ENCODE measurements at regions not wholly inside any gene's neighbourhood (a gene's known extent, or its start where the extent isn't known, plus 50 kb on each side); places are given as distances from the start of the nearest gene placed in this dataset.

DNA sequence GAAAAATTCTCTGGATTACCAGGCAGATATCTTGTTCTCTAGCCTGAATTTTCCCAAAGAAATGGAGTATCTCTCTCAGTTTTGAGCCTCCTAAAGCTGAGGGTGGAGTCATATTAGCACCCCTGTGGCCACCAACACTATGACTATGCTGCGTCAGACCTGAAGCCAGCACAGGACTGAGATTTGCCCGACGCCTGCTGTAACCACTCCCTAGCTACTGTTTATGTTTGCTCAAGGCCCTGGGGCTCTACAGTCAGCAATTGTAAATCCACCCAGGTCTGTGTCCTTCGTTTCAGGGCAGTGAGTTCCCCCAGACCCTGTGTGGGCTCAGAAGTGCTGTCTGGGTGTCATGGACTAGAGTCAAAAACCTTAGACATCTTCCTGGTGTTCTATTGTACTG, 61.4 kb downstream of the ZXDA start:
- no peak overlapping the region for H3K4me3 ChIP-seq (ENCODE audit: low read length in 2 of 2)
- H2BK12ac ChIP-seq (ENCODE audit: low read length), result no peak overlapping the region
- H3K79me1 ChIP-seq (ENCODE audit: low read depth, low read length), result no peaks in the 10 kb centered on the region
- WGBS, 2 donors (ENCODE audit: extremely low coverage in 2 of 2, insufficient read length in 2 of 2, insufficient replicate concordance in 1 of 2), result no CpG with 5 or more reads among the region's 4 CpGs
- H3K27me3 ChIP-seq (ENCODE audit: control insufficient read depth in 3 of 3, insufficient read depth in 3 of 3, low read depth in 1 of 3, low read length in 3 of 3), result no peaks in the 10 kb centered on the region
- no peak overlapping the region for H3K18ac ChIP-seq (ENCODE audit: low read length)
- no peak overlapping the region for H2AFZ ChIP-seq (ENCODE audit: low read length)
- H2BK120ac ChIP-seq (ENCODE audit: low read depth, low read length), result no peak overlapping the region
- H2AK5ac ChIP-seq (ENCODE audit: low read depth, low read length), result no peak overlapping the region
- H3K9ac ChIP-seq (ENCODE audit: low read depth, low read length, poor library complexity), result no peak overlapping the region
- no peak overlapping the region for H3K4ac ChIP-seq (ENCODE audit: low read length)
- no peak overlapping the region for H3K27ac ChIP-seq (replicated peaks; ENCODE audit: low read length)
- no peak overlapping the region for H3K4me2 ChIP-seq (ENCODE audit: insufficient read depth, low read length, poor library complexity, severe bottlenecking)
- no peak overlapping the region for H3K14ac ChIP-seq (ENCODE audit: low read length)
- H2BK15ac ChIP-seq (ENCODE audit: low read length), result no peak overlapping the region
- H4K91ac ChIP-seq (ENCODE audit: low read depth, low read length, poor library complexity), result no peak overlapping the region
- no peaks in the 10 kb centered on the region for H3K36me3 ChIP-seq (replicated peaks in 1 of 2; ENCODE audit: control insufficient read depth in 2 of 2, insufficient read depth in 2 of 2, low read length in 2 of 2)
- H3K9me3 ChIP-seq (replicated peaks in 1 of 2; ENCODE audit: control insufficient read depth in 2 of 2, insufficient read depth in 1 of 2, low read depth in 1 of 2, low read length in 2 of 2), result peaks cover 0 to 8% of the 10 kb centered on the region in 2 donors
- H2BK5ac ChIP-seq (ENCODE audit: low read length), result no peak overlapping the region
- no peak for DNase-seq (ENCODE audit: low spot score)
- no peak overlapping the region for H3K23ac ChIP-seq (ENCODE audit: low read depth, low read length, poor library complexity)
- H4K8ac ChIP-seq (ENCODE audit: low read depth, low read length), result no peak overlapping the region
- no peaks in the 10 kb centered on the region for H3K4me1 ChIP-seq (ENCODE audit: control insufficient read depth in 2 of 2, insufficient read depth in 1 of 2, low read depth in 1 of 2, low read length in 2 of 2)

DNA sequence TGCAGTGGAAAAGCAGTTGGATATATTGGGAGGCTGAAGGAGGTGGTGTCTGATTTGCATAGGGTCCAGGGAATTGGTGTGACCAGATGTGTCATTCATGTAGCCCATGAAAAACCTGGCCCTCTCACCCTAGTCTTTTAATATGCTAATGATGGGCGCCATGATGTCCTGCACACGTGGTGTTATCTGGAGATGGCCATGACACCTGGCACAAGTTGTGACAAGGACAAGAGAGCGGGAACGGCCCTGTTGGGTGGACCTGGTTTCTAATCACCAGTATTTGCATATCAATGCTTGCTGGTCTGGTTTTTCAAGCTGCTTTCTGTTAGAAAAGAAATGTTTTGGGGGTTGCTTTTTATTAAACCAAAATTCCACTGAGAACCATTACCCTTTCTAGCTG, 87.4 kb downstream of the ZXDA start:
- no peaks in the 10 kb centered on the region for H3K27me3 ChIP-seq (ENCODE audit: control insufficient read depth in 3 of 3, insufficient read depth in 3 of 3, low read depth in 1 of 3, low read length in 3 of 3)
- H3K9ac ChIP-seq (ENCODE audit: low read depth, low read length, poor library complexity), result no peak overlapping the region
- H3K4me3 ChIP-seq (ENCODE audit: low read length in 2 of 2), result no peak overlapping the region
- no peaks in the 10 kb centered on the region for H3K9me3 ChIP-seq (replicated peaks in 1 of 2; ENCODE audit: control insufficient read depth in 2 of 2, insufficient read depth in 1 of 2, low read depth in 1 of 2, low read length in 2 of 2)
- no peak overlapping the region for H2BK120ac ChIP-seq (ENCODE audit: low read depth, low read length)
- no peak overlapping the region for H2AFZ ChIP-seq (ENCODE audit: low read length)
- no peak overlapping the region for H2BK12ac ChIP-seq (ENCODE audit: low read length)
- H4K91ac ChIP-seq (ENCODE audit: low read depth, low read length, poor library complexity), result no peak overlapping the region
- H2BK5ac ChIP-seq (ENCODE audit: low read length), result no peak overlapping the region
- H2AK5ac ChIP-seq (ENCODE audit: low read depth, low read length), result no peak overlapping the region
- H3K18ac ChIP-seq (ENCODE audit: low read length), result no peak overlapping the region
- no CpG with 5 or more reads among the region's 4 CpGs for WGBS, 2 donors (ENCODE audit: extremely low coverage in 2 of 2, insufficient read length in 2 of 2, insufficient replicate concordance in 1 of 2)
- H3K14ac ChIP-seq (ENCODE audit: low read length), result no peak overlapping the region
- no peak for DNase-seq (ENCODE audit: low spot score)
- no peaks in the 10 kb centered on the region for H3K79me1 ChIP-seq (ENCODE audit: low read depth, low read length)
- H2BK15ac ChIP-seq (ENCODE audit: low read length), result no peak overlapping the region
- H3K36me3 ChIP-seq (replicated peaks in 1 of 2; ENCODE audit: control insufficient read depth in 2 of 2, insufficient read depth in 2 of 2, low read length in 2 of 2), result no peaks in the 10 kb centered on the region
- no peak overlapping the region for H4K8ac ChIP-seq (ENCODE audit: low read depth, low read length)
- H3K4ac ChIP-seq (ENCODE audit: low read length), result no peak overlapping the region
- H3K27ac ChIP-seq (replicated peaks; ENCODE audit: low read length), result no peak overlapping the region
- H3K4me1 ChIP-seq (ENCODE audit: control insufficient read depth in 2 of 2, insufficient read depth in 1 of 2, low read depth in 1 of 2, low read length in 2 of 2), result no peaks in the 10 kb centered on the region
- no peak overlapping the region for H3K4me2 ChIP-seq (ENCODE audit: insufficient read depth, low read length, poor library complexity, severe bottlenecking)
- no peak overlapping the region for H3K23ac ChIP-seq (ENCODE audit: low read depth, low read length, poor library complexity)

DNA sequence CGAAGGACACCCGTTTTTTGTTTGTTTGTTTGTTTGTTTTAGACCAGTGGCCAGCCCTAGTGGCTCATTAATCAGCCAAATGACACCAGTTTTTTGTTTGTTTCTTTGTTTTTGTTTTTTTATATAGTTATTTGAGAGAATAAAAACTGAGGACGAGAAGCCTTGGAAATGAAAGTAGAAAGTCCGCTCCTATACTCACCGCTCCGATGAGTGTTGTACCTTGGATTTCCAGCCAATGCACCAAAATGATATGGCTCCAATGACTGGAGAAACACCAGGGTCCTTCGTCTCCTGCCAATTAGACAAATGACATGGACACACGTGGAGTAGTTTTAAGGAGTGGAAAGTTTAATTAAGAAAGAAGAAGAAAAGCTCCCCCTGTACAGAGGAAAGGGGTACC, 87.9 kb downstream of the ZXDA start:
- no peaks in the 10 kb centered on the region for H3K27me3 ChIP-seq (ENCODE audit: control insufficient read depth in 3 of 3, insufficient read depth in 3 of 3, low read depth in 1 of 3, low read length in 3 of 3)
- no peak overlapping the region for H4K91ac ChIP-seq (ENCODE audit: low read depth, low read length, poor library complexity)
- H3K14ac ChIP-seq (ENCODE audit: low read length), result no peak overlapping the region
- H2BK5ac ChIP-seq (ENCODE audit: low read length), result no peak overlapping the region
- H3K18ac ChIP-seq (ENCODE audit: low read length), result no peak overlapping the region
- H3K79me1 ChIP-seq (ENCODE audit: low read depth, low read length), result no peaks in the 10 kb centered on the region
- H2BK12ac ChIP-seq (ENCODE audit: low read length), result no peak overlapping the region
- H2AFZ ChIP-seq (ENCODE audit: low read length), result no peak overlapping the region
- no peak overlapping the region for H3K9ac ChIP-seq (ENCODE audit: low read depth, low read length, poor library complexity)
- no peak overlapping the region for H3K4me2 ChIP-seq (ENCODE audit: insufficient read depth, low read length, poor library complexity, severe bottlenecking)
- no peak overlapping the region for H2BK15ac ChIP-seq (ENCODE audit: low read length)
- no peak overlapping the region for H3K27ac ChIP-seq (replicated peaks; ENCODE audit: low read length)
- no peaks in the 10 kb centered on the region for H3K9me3 ChIP-seq (replicated peaks in 1 of 2; ENCODE audit: control insufficient read depth in 2 of 2, insufficient read depth in 1 of 2, low read depth in 1 of 2, low read length in 2 of 2)
- no peak overlapping the region for H3K23ac ChIP-seq (ENCODE audit: low read depth, low read length, poor library complexity)
- DNase-seq (ENCODE audit: low spot score), result no peak
- no peak overlapping the region for H4K8ac ChIP-seq (ENCODE audit: low read depth, low read length)
- no peaks in the 10 kb centered on the region for H3K36me3 ChIP-seq (replicated peaks in 1 of 2; ENCODE audit: control insufficient read depth in 2 of 2, insufficient read depth in 2 of 2, low read length in 2 of 2)
- H3K4me3 ChIP-seq (ENCODE audit: low read length in 2 of 2), result no peak overlapping the region
- H3K4me1 ChIP-seq (ENCODE audit: control insufficient read depth in 2 of 2, insufficient read depth in 1 of 2, low read depth in 1 of 2, low read length in 2 of 2), result no peaks in the 10 kb centered on the region
- no CpG with 5 or more reads among the region's 8 CpGs for WGBS, 2 donors (ENCODE audit: extremely low coverage in 2 of 2, insufficient read length in 2 of 2, insufficient replicate concordance in 1 of 2)
- H2BK120ac ChIP-seq (ENCODE audit: low read depth, low read length), result no peak overlapping the region
- no peak overlapping the region for H2AK5ac ChIP-seq (ENCODE audit: low read depth, low read length)
- no peak overlapping the region for H3K4ac ChIP-seq (ENCODE audit: low read length)

DNA sequence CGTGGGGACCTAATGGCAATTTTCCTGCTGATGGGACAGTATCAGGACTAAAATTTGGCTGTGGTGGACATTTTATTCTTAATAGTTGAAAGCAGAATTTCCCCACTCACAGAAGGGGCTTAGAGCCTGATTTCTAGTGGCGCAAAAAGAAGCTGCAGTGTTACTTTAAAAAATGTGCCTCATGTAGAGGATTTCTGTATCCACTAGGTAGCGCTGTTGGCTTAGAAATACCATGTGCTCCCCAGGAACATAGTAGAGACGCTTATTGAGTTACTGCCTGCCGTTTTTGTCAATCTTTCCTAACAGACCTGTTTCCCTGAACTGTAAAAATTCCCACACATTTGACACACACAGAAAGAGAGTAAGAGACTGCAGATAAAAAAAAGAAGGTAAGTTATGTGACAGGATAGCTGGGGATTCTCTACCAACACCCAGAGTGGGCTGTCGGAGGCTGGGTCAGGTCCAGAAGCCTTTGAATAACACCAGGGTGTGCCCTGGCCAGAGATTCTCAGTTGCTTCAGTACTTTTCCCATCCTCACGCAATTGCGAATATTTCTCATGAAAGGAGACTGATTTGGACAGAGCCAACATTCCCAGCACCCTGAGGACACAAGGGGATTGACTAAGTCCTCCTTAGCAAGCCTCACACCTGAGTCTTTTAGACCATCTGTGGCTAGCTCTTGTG, 88.4 kb downstream of the ZXDA start:
- no peak overlapping the region for H2AK5ac ChIP-seq (ENCODE audit: low read depth, low read length)
- H3K4me2 ChIP-seq (ENCODE audit: insufficient read depth, low read length, poor library complexity, severe bottlenecking), result no peak overlapping the region
- H4K91ac ChIP-seq (ENCODE audit: low read depth, low read length, poor library complexity), result no peak overlapping the region
- no peak overlapping the region for H3K27ac ChIP-seq (replicated peaks; ENCODE audit: low read length)
- no peak overlapping the region for H3K14ac ChIP-seq (ENCODE audit: low read length)
- peak; percentile 11 for DNase-seq (ENCODE audit: low spot score)
- no CpG with 5 or more reads among the region's 8 CpGs for WGBS, 2 donors (ENCODE audit: extremely low coverage in 2 of 2, insufficient read length in 2 of 2, insufficient replicate concordance in 1 of 2)
- H3K36me3 ChIP-seq (replicated peaks in 1 of 2; ENCODE audit: control insufficient read depth in 2 of 2, insufficient read depth in 2 of 2, low read length in 2 of 2), result no peaks in the 10 kb centered on the region
- H3K27me3 ChIP-seq (ENCODE audit: control insufficient read depth in 3 of 3, insufficient read depth in 3 of 3, low read depth in 1 of 3, low read length in 3 of 3), result no peaks in the 10 kb centered on the region
- no peak overlapping the region for H3K18ac ChIP-seq (ENCODE audit: low read length)
- H3K9me3 ChIP-seq (replicated peaks in 1 of 2; ENCODE audit: control insufficient read depth in 2 of 2, insufficient read depth in 1 of 2, low read depth in 1 of 2, low read length in 2 of 2), result no peaks in the 10 kb centered on the region
- no peak overlapping the region for H3K4me3 ChIP-seq (ENCODE audit: low read length in 2 of 2)
- H3K4ac ChIP-seq (ENCODE audit: low read length), result no peak overlapping the region
- H2BK15ac ChIP-seq (ENCODE audit: low read length), result no peak overlapping the region
- no peak overlapping the region for H4K8ac ChIP-seq (ENCODE audit: low read depth, low read length)
- no peak overlapping the region for H2AFZ ChIP-seq (ENCODE audit: low read length)
- no peak overlapping the region for H3K23ac ChIP-seq (ENCODE audit: low read depth, low read length, poor library complexity)
- H2BK5ac ChIP-seq (ENCODE audit: low read length), result no peak overlapping the region
- no peaks in the 10 kb centered on the region for H3K4me1 ChIP-seq (ENCODE audit: control insufficient read depth in 2 of 2, insufficient read depth in 1 of 2, low read depth in 1 of 2, low read length in 2 of 2)
- no peak overlapping the region for H2BK12ac ChIP-seq (ENCODE audit: low read length)
- H3K79me1 ChIP-seq (ENCODE audit: low read depth, low read length), result no peaks in the 10 kb centered on the region
- no peak overlapping the region for H2BK120ac ChIP-seq (ENCODE audit: low read depth, low read length)
- no peak overlapping the region for H3K9ac ChIP-seq (ENCODE audit: low read depth, low read length, poor library complexity)

Measured in neuronal stem cell (in vitro differentiated cells).